ENCODE measurements at regions not wholly inside any gene's neighbourhood (a gene's known extent, or its start where the extent isn't known, plus 50 kb on each side); places are given as distances from the start of the nearest gene placed in this dataset.

- TF ChIP-seq ZBTB7A (IDR thresholded peaks at IDR 0.05; ENCODE audit: low read depth) (no peak), REST (IDR thresholded peaks at IDR 0.05; ENCODE audit: low read depth) (no peak), CEBPB (IDR thresholded peaks at IDR 0.05) (no peak), USF1 (IDR thresholded peaks at IDR 0.05) (no peak), RAD21 (IDR thresholded peaks at IDR 0.05; ENCODE audit: low read depth) (no peak), TAF1 (IDR thresholded peaks at IDR 0.05; ENCODE audit: low read depth) (no peak), YY1 (IDR thresholded peaks at IDR 0.05; ENCODE audit: low read depth) (no peak)
Measured at GRCh38 chr20:56896447-56896846, 267.3 kb downstream of the TFAP2C start.

GRCh38 chr20:56897318-56897957, 268.3 kb downstream of the TFAP2C start:
- no peak for TF ChIP-seq REST (IDR thresholded peaks at IDR 0.05; ENCODE audit: low read depth)
- no peak for TF ChIP-seq RAD21 (IDR thresholded peaks at IDR 0.05; ENCODE audit: low read depth)
- TF ChIP-seq CREB1 (IDR thresholded peaks at IDR 0.05; ENCODE audit: low read depth), result no peak
- TF ChIP-seq TCF12 (IDR thresholded peaks at IDR 0.05; ENCODE audit: low read depth), result no peak
- no peak for TF ChIP-seq FOXM1 (IDR thresholded peaks at IDR 0.05; ENCODE audit: borderline replicate concordance, low read depth)
- TF ChIP-seq CEBPB (IDR thresholded peaks at IDR 0.05), result no peak
- no peak for TF ChIP-seq USF1 (IDR thresholded peaks at IDR 0.05)
- no peak for TF ChIP-seq NFIC (IDR thresholded peaks at IDR 0.05)
- TF ChIP-seq EGR1 (IDR thresholded peaks at IDR 0.05), result no peak
- no peak for TF ChIP-seq TEAD4 (IDR thresholded peaks at IDR 0.05)
- no peak for TF ChIP-seq TAF1 (IDR thresholded peaks at IDR 0.05; ENCODE audit: low read depth)
- no peak for TF ChIP-seq ZBTB7A (IDR thresholded peaks at IDR 0.05; ENCODE audit: low read depth)
- no peak for TF ChIP-seq EP300 (IDR thresholded peaks at IDR 0.05; ENCODE audit: borderline replicate concordance)
- TF ChIP-seq YY1 (IDR thresholded peaks at IDR 0.05; ENCODE audit: low read depth), result no peak

- TF ChIP-seq YY1 (IDR thresholded peaks at IDR 0.05; ENCODE audit: low read depth) (no peak), CREB1 (IDR thresholded peaks at IDR 0.05; ENCODE audit: low read depth) (no peak), TCF12 (IDR thresholded peaks at IDR 0.05; ENCODE audit: low read depth) (no peak), MAX (IDR thresholded peaks at IDR 0.05) (no peak), USF1 (IDR thresholded peaks at IDR 0.05) (no peak), EP300 (IDR thresholded peaks at IDR 0.05; ENCODE audit: borderline replicate concordance) (no peak)
Measured at GRCh38 chr20:56897958-56898349, 268.8 kb downstream of the TFAP2C start.

GRCh38 chr20:56899506-56899905, 270.4 kb downstream of the TFAP2C start:
- TF ChIP-seq NFIC (IDR thresholded peaks at IDR 0.05) (no peak), ZBTB7A (IDR thresholded peaks at IDR 0.05; ENCODE audit: low read depth) (no peak), CREB1 (IDR thresholded peaks at IDR 0.05; ENCODE audit: low read depth) (no peak), TAF1 (IDR thresholded peaks at IDR 0.05; ENCODE audit: low read depth) (no peak), REST (IDR thresholded peaks at IDR 0.05; ENCODE audit: low read depth) (no peak), USF1 (IDR thresholded peaks at IDR 0.05) (no peak), EP300 (IDR thresholded peaks at IDR 0.05; ENCODE audit: borderline replicate concordance) (no peak), TEAD4 (IDR thresholded peaks at IDR 0.05) (no peak), CEBPB (IDR thresholded peaks at IDR 0.05) (no peak), YY1 (IDR thresholded peaks at IDR 0.05; ENCODE audit: low read depth) (no peak), EGR1 (IDR thresholded peaks at IDR 0.05) (no peak)

All from Ishikawa (cell line).